Fibroblast of lung (primary cell): ENCODE measurements at regions not wholly inside any gene's neighbourhood (a gene's known extent, or its start where the extent isn't known, plus 50 kb on each side); places are given as distances from the start of the nearest gene placed in this dataset.

Experiments used
- DNase-seq, 2 donors: peaks; one replicate each; pipeline versions ENCODE4 v3.0.0 to v3.0.0-alpha.2; 2010; ENCODE audit warnings: low read depth in 2 of 2
- H2AFZ ChIP-seq: 2 replicates; pipeline ENCODE4 v1.5.1; 2012; ENCODE audit warnings: low read length, control low read depth, inconsistent platforms
- H3K27ac ChIP-seq: 2 replicates; pipeline ENCODE4 v1.5.1; 2011; ENCODE audit warnings: low read length, control low read depth; ENCODE audit not compliant: insufficient read depth
- H3K27me3 ChIP-seq: 2 replicates; pipeline ENCODE4 v1.5.1; 2011; ENCODE audit warnings: mild to moderate bottlenecking, low read length; ENCODE audit not compliant: control insufficient read depth, insufficient read depth
- H3K36me3 ChIP-seq: 2 replicates; pipeline ENCODE4 v1.5.1; 2011; ENCODE audit warnings: low read length; ENCODE audit not compliant: control insufficient read depth, insufficient read depth
- H3K4me1 ChIP-seq: 2 replicates; pipeline ENCODE4 v1.5.1; 2011; ENCODE audit warnings: low read length; ENCODE audit not compliant: control insufficient read depth, insufficient read depth; ENCODE audit errors: extremely low read depth
- H3K4me2 ChIP-seq: 2 replicates; pipeline ENCODE4 v1.5.1; 2011; ENCODE audit warnings: low read length, control low read depth; ENCODE audit not compliant: insufficient read depth; ENCODE audit errors: extremely low read depth
- H3K4me3 ChIP-seq, 4 experiments: fragments of 200-600 bp in 1 of 4; sonication (generic) in 1 of 4; replicated peaks in 1 of 4; 2 replicates each; pipeline ENCODE4 v1.5.1; 2011 to 2016; ENCODE audit warnings: low read length in 4 of 4, low read depth in 3 of 4, mild to moderate bottlenecking in 3 of 4, control low read depth in 2 of 4, inconsistent platforms in 1 of 4, mixed read lengths in 1 of 4; ENCODE audit not compliant: insufficient read depth in 1 of 4; ENCODE audit errors: control extremely low read depth in 1 of 4
- H3K79me2 ChIP-seq: 2 replicates; pipeline ENCODE4 v1.5.1; 2012; ENCODE audit warnings: mild to moderate bottlenecking, low read length, inconsistent platforms; ENCODE audit not compliant: control insufficient read depth, insufficient read depth
- H3K9ac ChIP-seq: 2 replicates; pipeline ENCODE4 v1.5.1; 2011; ENCODE audit warnings: mild to moderate bottlenecking, low read length, control low read depth; ENCODE audit not compliant: insufficient read depth
- H3K9me3 ChIP-seq: 2 replicates; pipeline ENCODE4 v1.5.1; 2012; ENCODE audit warnings: low read depth, low read length; ENCODE audit not compliant: control insufficient read depth, insufficient read depth
- H4K20me1 ChIP-seq: 2 replicates; pipeline ENCODE4 v1.5.1; 2011; ENCODE audit warnings: low read length; ENCODE audit not compliant: control insufficient read depth, insufficient read depth; ENCODE audit errors: extremely low read depth
- CTCF ChIP-seq, 2 donors: IDR thresholded peaks in 1 of 2; conservative IDR thresholded peaks in 1 of 2; 1 replicate in 1 of 2; 2 replicates in 1 of 2; pipeline ENCODE4 v1.5.1; 2011 to 2012; ENCODE audit warnings: low read length in 2 of 2, control low read depth in 1 of 2, inconsistent platforms in 1 of 2, low read depth in 1 of 2, mild to moderate bottlenecking in 1 of 2
- EZH2 ChIP-seq: IDR thresholded peaks from 2 replicates; pipeline ENCODE4 v1.5.1; 2012; ENCODE audit warnings: low read length, control low read depth, mild to moderate bottlenecking; ENCODE audit errors: missing control alignments

- Histone ChIP-seq H3K79me2 (no peaks in the 10 kb centered on the region), H3K4me2 (no peak overlapping the region), H2AFZ (no peak overlapping the region), H3K4me1 (no peaks in the 10 kb centered on the region), H3K27ac (no peak overlapping the region), H4K20me1 (no peaks in the 10 kb centered on the region), H3K27me3 (no peaks in the 10 kb centered on the region), H3K4me3 (no peak overlapping the region), H3K9me3 (no peaks in the 10 kb centered on the region), H3K9ac (no peak overlapping the region), H3K36me3 (no peaks in the 10 kb centered on the region)
- TF ChIP-seq CTCF (conservative IDR thresholded peaks at IDR 0.05 in 1 of 2, IDR thresholded peaks at IDR 0.05 in 1 of 2; ENCODE audit: low read depth in 1 of 2, low read length in 2 of 2) = no peak
- no peak for TF ChIP-seq EZH2
- no peak for DNase-seq
Measured at GRCh38 chr1:232182236-232182635, 447.7 kb downstream of the SIPA1L2 start.

- Histone ChIP-seq H3K4me2 (no peak overlapping the region), H3K4me3 (no peak overlapping the region), H3K9ac (no peak overlapping the region), H3K9me3 (no peaks in the 10 kb centered on the region), H3K4me1 (no peaks in the 10 kb centered on the region), H3K27me3 (no peaks in the 10 kb centered on the region), H3K79me2 (no peaks in the 10 kb centered on the region), H4K20me1 (no peaks in the 10 kb centered on the region), H2AFZ (no peak overlapping the region), H3K36me3 (no peaks in the 10 kb centered on the region), H3K27ac (no peak overlapping the region)
- DNase-seq = no peak
- TF ChIP-seq EZH2 = no peak
- TF ChIP-seq CTCF (conservative IDR thresholded peaks at IDR 0.05 in 1 of 2, IDR thresholded peaks at IDR 0.05 in 1 of 2; ENCODE audit: low read depth in 1 of 2, low read length in 2 of 2) = no peak
Measured at GRCh38 chr1:232180779-232181136, 449.2 kb downstream of the SIPA1L2 start.

- Histone ChIP-seq H2AFZ (no peak overlapping the region), H3K79me2 (no peaks in the 10 kb centered on the region), H3K9ac (no peak overlapping the region), H3K4me1 (no peaks in the 10 kb centered on the region), H4K20me1 (no peaks in the 10 kb centered on the region), H3K27me3 (no peaks in the 10 kb centered on the region), H3K4me3 (no peak overlapping the region), H3K9me3 (no peaks in the 10 kb centered on the region), H3K27ac (no peak overlapping the region), H3K4me2 (no peak overlapping the region), H3K36me3 (no peaks in the 10 kb centered on the region)
- no peak for DNase-seq
- no peak for TF ChIP-seq CTCF (conservative IDR thresholded peaks at IDR 0.05 in 1 of 2, IDR thresholded peaks at IDR 0.05 in 1 of 2; ENCODE audit: low read depth in 1 of 2, low read length in 2 of 2)
- TF ChIP-seq EZH2 = no peak
Measured at GRCh38 chr1:232179896-232180778, 449.8 kb downstream of the SIPA1L2 start.
